ENCODE measurements at regions not wholly inside any gene's neighbourhood (a gene's known extent, or its start where the extent isn't known, plus 50 kb on each side); places are given as distances from the start of the nearest gene placed in this dataset.

DNA sequence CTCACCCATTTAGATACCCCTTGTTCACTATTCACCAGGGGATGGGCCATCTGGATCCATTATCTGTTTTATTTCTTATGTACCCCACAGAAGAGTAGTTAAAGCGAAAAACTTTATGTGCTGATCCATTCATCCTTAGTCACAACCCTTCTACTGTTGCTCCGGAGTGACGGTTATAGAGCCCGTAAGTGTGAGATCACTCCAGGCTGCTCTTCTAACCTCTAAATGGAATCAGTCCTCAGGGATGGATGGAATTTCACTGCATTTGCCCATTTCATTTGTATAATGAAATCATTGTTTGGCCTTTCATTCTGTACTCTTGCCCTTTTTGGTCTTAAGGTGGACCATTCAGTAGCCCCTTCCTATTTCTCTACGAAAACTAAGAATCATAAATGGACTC is 409.3 kb upstream of the RUNX1 start:
- TF ChIP-seq, protein P1, sequence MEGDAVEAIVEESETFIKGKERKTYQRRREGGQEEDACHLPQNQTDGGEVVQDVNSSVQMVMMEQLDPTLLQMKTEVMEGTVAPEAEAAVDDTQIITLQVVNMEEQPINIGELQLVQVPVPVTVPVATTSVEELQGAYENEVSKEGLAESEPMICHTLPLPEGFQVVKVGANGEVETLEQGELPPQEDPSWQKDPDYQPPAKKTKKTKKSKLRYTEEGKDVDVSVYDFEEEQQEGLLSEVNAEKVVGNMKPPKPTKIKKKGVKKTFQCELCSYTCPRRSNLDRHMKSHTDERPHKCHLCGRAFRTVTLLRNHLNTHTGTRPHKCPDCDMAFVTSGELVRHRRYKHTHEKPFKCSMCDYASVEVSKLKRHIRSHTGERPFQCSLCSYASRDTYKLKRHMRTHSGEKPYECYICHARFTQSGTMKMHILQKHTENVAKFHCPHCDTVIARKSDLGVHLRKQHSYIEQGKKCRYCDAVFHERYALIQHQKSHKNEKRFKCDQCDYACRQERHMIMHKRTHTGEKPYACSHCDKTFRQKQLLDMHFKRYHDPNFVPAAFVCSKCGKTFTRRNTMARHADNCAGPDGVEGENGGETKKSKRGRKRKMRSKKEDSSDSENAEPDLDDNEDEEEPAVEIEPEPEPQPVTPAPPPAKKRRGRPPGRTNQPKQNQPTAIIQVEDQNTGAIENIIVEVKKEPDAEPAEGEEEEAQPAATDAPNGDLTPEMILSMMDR (conservative IDR thresholded peaks at IDR 0.05; ENCODE audit: low read length) = no peak
- no peak for TF ChIP-seq EZH2phosphoT487 (IDR thresholded peaks at IDR 0.05; ENCODE audit: borderline replicate concordance)
